SK-N-SH treated with all-trans-retinoic acid at 6 μM for 48 hours (cell line): ENCODE measurements at regions not wholly inside any gene's neighbourhood (a gene's known extent, or its start where the extent isn't known, plus 50 kb on each side); places are given as distances from the start of the nearest gene placed in this dataset.

Source experiments
- ATAC-seq: fragments of 200-7000 bp; cut with Tn5 transposase; 3 replicates; pipeline ENCODE4 v1.9.1; 2020; ENCODE audit warnings: mild to moderate bottlenecking, moderate library complexity
- ESRRG ChIP-seq: fragments of 250-450 bp; sonication (Bioruptor Pico); IDR thresholded peaks from 2 replicates; pipeline ENCODE4 v1.6.1; 2021; ENCODE audit warnings: mild to moderate bottlenecking
- GLIS3 ChIP-seq: fragments of 250-450 bp; sonication (Bioruptor Pico); IDR thresholded peaks from 2 replicates; pipeline ENCODE4 v1.5.0; 2020; ENCODE audit warnings: mild to moderate bottlenecking, moderate library complexity
- SNAI2 ChIP-seq: fragments of 250-450 bp; sonication (Bioruptor Pico); IDR thresholded peaks from 2 replicates; pipeline ENCODE4 v1.5.0; 2020; ENCODE audit warnings: mild to moderate bottlenecking, moderate library complexity
- TOX ChIP-seq: fragments of 250-450 bp; sonication (Bioruptor Pico); IDR thresholded peaks from 2 replicates; pipeline ENCODE4 v1.8.0; 2021; ENCODE audit warnings: mild to moderate bottlenecking, moderate library complexity, borderline replicate concordance
- ZC3H10 ChIP-seq: fragments of 250-450 bp; sonication (Bioruptor Pico); IDR thresholded peaks from 2 replicates; pipeline ENCODE4 v1.5.1; 2021; ENCODE audit warnings: mild to moderate bottlenecking, moderate library complexity
- ZFP30 ChIP-seq: fragments of 450-650 bp; formaldehyde crosslinking; IDR thresholded peaks from 2 replicates; pipeline ENCODE4 v1.5.0; 2022; ENCODE audit warnings: mild to moderate bottlenecking, moderate library complexity
- TF ChIP-seq, protein P1 (sequence below): fragments of 250-450 bp; sonication (Bioruptor Pico); IDR thresholded peaks from 2 replicates; pipeline ENCODE4 v1.5.0; 2020; ENCODE audit warnings: mild to moderate bottlenecking, moderate library complexity

DNA sequence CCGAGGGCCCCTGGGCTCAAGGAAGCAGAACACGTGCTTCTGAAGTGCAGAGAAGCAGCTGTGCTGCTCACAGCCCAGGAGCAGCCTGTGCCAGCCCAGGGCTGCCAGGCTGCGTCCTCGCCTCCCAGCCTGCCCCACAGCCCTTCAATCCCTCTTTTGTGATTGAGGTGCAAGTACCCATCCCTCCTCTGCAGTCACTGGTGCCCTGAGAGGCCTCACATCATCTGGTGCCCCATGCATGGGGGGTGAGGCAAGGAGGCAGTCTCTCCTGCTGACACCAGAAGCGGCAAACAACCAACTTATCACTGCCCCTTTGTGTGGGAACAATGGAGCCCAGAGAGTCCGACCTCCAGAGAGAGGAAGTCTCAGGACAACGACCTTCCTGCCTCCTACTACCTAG lies 49.8 kb upstream of the FGFR2 start:
- no peak for ATAC-seq
- TF ChIP-seq GLIS3 (CRISPR knock-in tag) (no peak), TOX (no peak), ZC3H10 (CRISPR knock-in tag) (no peak), ESRRG (no peak), ZFP30 (no peak), SNAI2 (CRISPR knock-in tag) (no peak)
- TF ChIP-seq, protein P1, sequence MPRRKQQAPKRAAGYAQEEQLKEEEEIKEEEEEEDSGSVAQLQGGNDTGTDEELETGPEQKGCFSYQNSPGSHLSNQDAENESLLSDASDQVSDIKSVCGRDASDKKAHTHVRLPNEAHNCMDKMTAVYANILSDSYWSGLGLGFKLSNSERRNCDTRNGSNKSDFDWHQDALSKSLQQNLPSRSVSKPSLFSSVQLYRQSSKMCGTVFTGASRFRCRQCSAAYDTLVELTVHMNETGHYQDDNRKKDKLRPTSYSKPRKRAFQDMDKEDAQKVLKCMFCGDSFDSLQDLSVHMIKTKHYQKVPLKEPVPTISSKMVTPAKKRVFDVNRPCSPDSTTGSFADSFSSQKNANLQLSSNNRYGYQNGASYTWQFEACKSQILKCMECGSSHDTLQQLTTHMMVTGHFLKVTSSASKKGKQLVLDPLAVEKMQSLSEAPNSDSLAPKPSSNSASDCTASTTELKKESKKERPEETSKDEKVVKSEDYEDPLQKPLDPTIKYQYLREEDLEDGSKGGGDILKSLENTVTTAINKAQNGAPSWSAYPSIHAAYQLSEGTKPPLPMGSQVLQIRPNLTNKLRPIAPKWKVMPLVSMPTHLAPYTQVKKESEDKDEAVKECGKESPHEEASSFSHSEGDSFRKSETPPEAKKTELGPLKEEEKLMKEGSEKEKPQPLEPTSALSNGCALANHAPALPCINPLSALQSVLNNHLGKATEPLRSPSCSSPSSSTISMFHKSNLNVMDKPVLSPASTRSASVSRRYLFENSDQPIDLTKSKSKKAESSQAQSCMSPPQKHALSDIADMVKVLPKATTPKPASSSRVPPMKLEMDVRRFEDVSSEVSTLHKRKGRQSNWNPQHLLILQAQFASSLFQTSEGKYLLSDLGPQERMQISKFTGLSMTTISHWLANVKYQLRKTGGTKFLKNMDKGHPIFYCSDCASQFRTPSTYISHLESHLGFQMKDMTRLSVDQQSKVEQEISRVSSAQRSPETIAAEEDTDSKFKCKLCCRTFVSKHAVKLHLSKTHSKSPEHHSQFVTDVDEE (CRISPR knock-in tag) = no peak
